GM10266 (cell line): ENCODE measurements at regions not wholly inside any gene's neighbourhood (a gene's known extent, or its start where the extent isn't known, plus 50 kb on each side); places are given as distances from the start of the nearest gene placed in this dataset.

ENCODE experiments used
- DNase-seq: peaks from one replicate; pipeline ENCODE4 v3.0.0; 2012; ENCODE audit errors: extremely low spot score
- TF ChIP-seq, protein P1 (sequence below): IDR thresholded peaks from 2 replicates; pipeline ENCODE4 v1.5.1; 2012; ENCODE audit warnings: mild to moderate bottlenecking, low read depth; ENCODE audit not compliant: control insufficient read depth, insufficient read depth; ENCODE audit errors: missing control alignments

DNA sequence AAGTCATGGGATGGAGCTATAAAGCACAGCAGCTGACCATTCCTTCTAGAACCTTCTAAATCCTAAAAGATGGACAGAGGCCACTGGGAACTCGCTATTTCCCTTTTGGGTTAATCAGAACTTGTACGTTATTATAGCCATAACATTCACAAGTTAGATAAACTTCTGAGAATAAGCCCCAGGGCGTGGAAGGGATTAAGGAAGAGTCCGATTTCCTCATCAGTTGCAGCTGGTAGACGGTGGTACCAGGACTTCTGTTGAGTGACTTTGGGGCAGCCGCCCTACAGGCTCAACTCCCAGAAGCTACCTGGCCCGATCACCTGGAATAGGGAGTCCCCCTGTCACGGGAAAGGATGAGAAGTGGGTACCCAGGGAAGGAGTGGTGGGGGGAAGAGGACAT, 370.1 kb upstream of the ZFHX3 start:
- TF ChIP-seq, protein P1, sequence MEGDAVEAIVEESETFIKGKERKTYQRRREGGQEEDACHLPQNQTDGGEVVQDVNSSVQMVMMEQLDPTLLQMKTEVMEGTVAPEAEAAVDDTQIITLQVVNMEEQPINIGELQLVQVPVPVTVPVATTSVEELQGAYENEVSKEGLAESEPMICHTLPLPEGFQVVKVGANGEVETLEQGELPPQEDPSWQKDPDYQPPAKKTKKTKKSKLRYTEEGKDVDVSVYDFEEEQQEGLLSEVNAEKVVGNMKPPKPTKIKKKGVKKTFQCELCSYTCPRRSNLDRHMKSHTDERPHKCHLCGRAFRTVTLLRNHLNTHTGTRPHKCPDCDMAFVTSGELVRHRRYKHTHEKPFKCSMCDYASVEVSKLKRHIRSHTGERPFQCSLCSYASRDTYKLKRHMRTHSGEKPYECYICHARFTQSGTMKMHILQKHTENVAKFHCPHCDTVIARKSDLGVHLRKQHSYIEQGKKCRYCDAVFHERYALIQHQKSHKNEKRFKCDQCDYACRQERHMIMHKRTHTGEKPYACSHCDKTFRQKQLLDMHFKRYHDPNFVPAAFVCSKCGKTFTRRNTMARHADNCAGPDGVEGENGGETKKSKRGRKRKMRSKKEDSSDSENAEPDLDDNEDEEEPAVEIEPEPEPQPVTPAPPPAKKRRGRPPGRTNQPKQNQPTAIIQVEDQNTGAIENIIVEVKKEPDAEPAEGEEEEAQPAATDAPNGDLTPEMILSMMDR: no peak
- no peak for DNase-seq

DNA sequence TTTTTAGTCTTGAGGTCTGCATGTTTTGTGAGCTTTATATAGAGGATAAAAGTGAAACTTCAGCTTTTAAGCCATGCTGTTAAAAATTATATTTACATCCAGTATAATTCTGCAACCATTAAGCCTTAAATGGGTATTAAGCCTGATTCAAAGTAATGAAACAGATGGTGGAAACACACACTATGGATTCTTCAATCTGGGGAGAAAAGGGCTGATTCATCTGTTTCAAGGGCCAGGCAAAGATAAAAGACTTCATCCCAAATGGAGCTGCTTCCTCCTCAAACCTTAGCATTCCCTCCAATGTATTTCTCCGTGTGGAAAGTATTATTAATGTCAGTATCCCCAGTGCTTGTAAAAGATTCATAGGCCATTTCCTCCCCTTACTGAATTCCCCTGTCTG, 367.4 kb upstream of the ZFHX3 start:
- TF ChIP-seq, protein P1: no peak
- DNase-seq: no peak

DNA sequence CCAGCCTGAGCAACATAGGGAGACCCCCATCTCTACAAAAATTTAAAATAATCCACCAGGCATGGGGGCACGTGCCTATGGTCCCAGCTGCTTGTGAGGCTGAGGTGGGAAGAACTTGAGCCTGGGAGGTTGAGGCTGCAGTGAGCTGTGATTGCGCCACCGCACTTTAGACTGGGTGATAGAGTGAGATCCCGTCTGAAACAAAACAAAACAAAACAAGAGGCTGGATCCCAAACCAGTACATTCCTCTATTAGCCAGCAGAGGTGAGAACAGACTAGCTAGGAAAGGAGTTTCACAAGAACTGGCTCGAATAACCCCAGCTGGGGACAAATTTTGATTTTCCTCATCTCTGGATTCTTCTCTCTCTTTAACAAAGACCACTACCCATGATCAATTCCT, 366.7 kb upstream of the ZFHX3 start:
- no peak for DNase-seq
- TF ChIP-seq, protein P1: no peak

DNA sequence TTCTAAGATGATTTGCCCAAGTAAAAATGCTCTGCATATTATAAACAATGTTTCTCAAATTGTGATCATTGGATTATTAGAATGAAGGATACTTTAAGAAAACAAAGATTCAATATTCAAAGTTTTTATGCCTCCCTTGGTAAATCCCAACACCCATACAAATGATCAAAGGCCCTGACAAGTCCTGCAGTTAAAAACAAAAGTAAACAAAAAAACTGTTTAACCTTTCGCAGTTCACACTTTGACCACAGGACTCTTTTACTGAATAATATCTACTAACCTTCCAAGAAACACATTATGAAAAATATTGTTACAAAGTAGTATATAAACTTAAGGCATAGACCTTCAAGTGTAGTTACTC, 365.9 kb upstream of the ZFHX3 start:
- DNase-seq: no peak
- TF ChIP-seq, protein P1: no peak

DNA sequence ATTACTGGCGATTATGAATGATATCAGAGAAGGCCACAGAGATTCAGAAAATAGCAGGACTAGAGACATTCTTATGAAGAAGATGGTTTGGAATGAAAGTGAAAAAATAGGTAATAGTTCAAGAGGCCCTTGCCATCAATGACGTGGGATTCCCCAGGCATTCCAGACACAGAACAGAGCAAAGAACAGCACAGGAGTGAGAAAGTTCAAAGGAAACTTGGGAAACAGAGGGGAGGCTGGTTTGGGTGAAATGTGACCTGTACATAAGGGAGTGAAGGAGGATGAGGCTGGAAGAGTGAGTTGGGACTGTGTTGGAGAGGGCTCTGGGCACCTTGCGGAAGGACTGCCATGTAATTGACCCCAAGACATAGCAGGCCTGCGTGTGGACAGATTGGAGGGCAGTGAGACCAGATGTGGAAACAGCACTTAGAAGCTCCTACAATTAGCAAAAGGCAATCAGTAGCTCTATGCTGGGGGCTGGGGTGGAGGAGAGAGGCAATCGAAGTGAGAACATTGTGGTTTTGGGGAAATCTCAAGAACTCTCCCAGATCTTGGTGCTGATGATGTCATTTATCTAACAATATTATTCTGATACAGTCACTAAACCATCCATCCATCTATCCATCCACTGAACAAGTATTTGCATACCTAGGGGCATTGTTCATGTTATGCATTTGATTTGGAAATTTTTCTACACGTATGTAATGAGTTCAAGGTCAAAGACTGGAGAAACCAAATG, 365.3 kb upstream of the ZFHX3 start:
- TF ChIP-seq, protein P1: no peak
- DNase-seq: no peak

DNA sequence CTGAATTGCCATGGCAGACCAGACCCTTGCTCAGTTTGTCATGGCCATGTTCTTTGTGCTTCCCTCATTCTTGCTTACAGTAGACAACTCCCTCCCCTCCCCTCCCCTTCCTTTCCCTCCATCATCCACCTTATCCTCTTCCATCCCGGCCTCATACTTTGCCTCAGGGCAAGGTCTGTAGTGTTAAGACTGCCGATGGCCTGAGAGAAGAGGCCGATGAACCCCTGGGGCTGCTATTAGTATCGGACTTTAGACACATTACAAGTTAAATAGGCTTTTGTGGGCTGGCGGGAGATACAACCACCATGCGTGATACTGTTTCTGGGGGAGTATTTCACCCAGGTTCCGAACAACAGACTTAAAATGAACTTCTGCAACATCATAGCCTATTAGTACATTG, 364.5 kb upstream of the ZFHX3 start:
- TF ChIP-seq, protein P1: no peak
- no peak for DNase-seq

DNA sequence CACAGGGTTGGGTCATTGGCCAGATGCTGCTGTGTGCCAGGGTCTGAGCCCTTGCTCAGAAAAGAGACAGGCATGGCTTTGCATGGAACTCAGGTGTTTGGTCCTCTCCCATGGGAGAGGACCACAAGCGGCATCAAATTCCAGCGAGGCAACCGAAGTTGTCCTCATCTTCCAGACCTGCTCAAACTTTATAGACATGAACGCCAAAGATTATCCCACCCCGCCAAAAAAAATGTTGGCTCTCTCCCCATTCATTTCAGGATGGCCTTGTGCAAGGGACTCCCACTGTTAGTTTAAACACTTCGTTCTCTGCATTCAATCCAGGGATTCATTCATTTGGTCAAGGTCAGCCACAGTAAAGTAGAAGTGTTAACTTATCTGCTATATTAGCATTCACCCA, 360.8 kb upstream of the ZFHX3 start:
- TF ChIP-seq, protein P1: no peak
- no peak for DNase-seq
